Activated naive CD8-positive, alpha-beta T cell treated with anti-CD3 and anti-CD28 coated beads, Interleukin-2, amount 50 U/mL, for 24 hours (primary cell): ENCODE measurements at regions not wholly inside any gene's neighbourhood (a gene's known extent, or its start where the extent isn't known, plus 50 kb on each side); places are given as distances from the start of the nearest gene placed in this dataset.

Source experiments
- ATAC-seq: fragments of 150-1000 bp; cut with Tn5 transposase; one replicate; pipeline ENCODE4 v1.10.0; 2021
- DNase-seq: peaks from one replicate; pipeline ENCODE4 v3.0.0; 2021
- H3K27ac Mint-ChIP-seq: one replicate; pipeline ENCODE4 v1.8.0; 2021; ENCODE audit warnings: mild to moderate bottlenecking, mixed read lengths
- H3K27me3 Mint-ChIP-seq: one replicate; pipeline ENCODE4 v1.8.0; 2021; ENCODE audit warnings: mixed read lengths
- H3K36me3 Mint-ChIP-seq: one replicate; pipeline ENCODE4 v1.8.0; 2021; ENCODE audit warnings: low read depth, mixed read lengths
- H3K4me1 Mint-ChIP-seq: one replicate; pipeline ENCODE4 v1.8.0; 2021; ENCODE audit warnings: mixed read lengths
- H3K4me3 Mint-ChIP-seq: one replicate; pipeline ENCODE4 v1.8.0; 2021; ENCODE audit warnings: mild to moderate bottlenecking, moderate library complexity, mixed read lengths
- H3K9me3 Mint-ChIP-seq: one replicate; pipeline ENCODE4 v1.8.0; 2021; ENCODE audit warnings: mixed read lengths

- H3K27ac Mint-ChIP-seq, result no peak overlapping the region
- DNase-seq (no peak), ATAC-seq (no peak)
- H3K9me3 Mint-ChIP-seq, result peaks cover 2% of the 10 kb centered on the region
- H3K4me1 Mint-ChIP-seq, result peaks cover 5% of the 10 kb centered on the region
- H3K27me3 Mint-ChIP-seq, result no peaks in the 10 kb centered on the region
- H3K36me3 Mint-ChIP-seq, result no peaks in the 10 kb centered on the region
- no peak overlapping the region for H3K4me3 Mint-ChIP-seq
These were observed 178.4 kb upstream of the GPRIN3 start for GRCh38 chr4:89486042-89486441.

DNA sequence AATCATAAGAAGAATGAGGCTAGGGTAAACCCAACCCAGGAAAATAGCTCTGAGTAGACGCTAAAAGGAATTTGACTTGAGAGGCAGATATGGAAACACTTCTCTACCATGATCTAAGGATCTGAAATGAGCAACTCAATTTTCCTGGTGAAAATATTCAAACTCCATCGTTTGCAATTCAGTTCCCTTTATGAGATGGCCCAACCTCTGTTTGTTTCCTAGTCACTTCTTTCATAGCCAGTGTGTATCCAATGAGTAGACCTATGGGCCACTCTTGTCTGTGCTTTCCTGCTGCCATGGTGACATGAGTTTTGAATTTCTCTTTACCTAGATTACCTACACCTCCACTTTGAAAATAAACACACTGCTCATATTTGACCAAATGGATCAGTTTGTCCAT lies 176.2 kb upstream of the GPRIN3 start:
- peaks cover 10% of the 10 kb centered on the region for H3K9me3 Mint-ChIP-seq
- H3K4me1 Mint-ChIP-seq, result peaks cover 4% of the 10 kb centered on the region
- no peak overlapping the region for H3K4me3 Mint-ChIP-seq
- DNase-seq, result no peak
- no peaks in the 10 kb centered on the region for H3K36me3 Mint-ChIP-seq
- no peaks in the 10 kb centered on the region for H3K27me3 Mint-ChIP-seq
- no peak for ATAC-seq
- H3K27ac Mint-ChIP-seq, result no peak overlapping the region

- H3K4me3 Mint-ChIP-seq, result no peak overlapping the region
- H3K9me3 Mint-ChIP-seq, result peaks cover 14% of the 10 kb centered on the region
- no peak overlapping the region for H3K27ac Mint-ChIP-seq
- peaks cover 4% of the 10 kb centered on the region for H3K4me1 Mint-ChIP-seq
- H3K36me3 Mint-ChIP-seq, result no peaks in the 10 kb centered on the region
- ATAC-seq (no peak), DNase-seq (no peak)
- no peaks in the 10 kb centered on the region for H3K27me3 Mint-ChIP-seq
These were observed 175.5 kb upstream of the GPRIN3 start for GRCh38 chr4:89482926-89483595.

DNA sequence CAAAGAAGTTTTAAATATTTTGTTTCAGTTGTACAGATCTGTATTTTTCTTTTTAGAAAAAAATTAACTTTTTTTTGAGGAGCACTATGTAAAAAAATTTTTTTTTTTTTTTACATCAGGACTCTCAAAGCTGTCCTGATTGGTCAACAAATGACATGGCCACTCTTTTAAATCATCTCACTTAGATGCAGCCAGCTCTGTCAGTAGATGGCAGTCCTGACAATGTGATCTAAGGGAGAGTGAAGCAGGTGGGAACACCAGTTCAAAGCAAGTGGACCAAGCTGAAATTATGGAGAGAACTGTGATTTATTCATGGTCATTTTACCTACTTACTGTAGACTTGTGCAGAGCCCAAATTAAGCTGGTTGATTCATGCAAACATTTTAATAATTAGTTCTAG lies 174.7 kb upstream of the GPRIN3 start:
- no peaks in the 10 kb centered on the region for H3K36me3 Mint-ChIP-seq
- H3K9me3 Mint-ChIP-seq, result peaks cover 14% of the 10 kb centered on the region
- H3K27me3 Mint-ChIP-seq, result no peaks in the 10 kb centered on the region
- H3K27ac Mint-ChIP-seq, result no peak overlapping the region
- DNase-seq (no peak), ATAC-seq (peak; percentile 71)
- no peak overlapping the region for H3K4me3 Mint-ChIP-seq
- H3K4me1 Mint-ChIP-seq, result peaks cover 4% of the 10 kb centered on the region

DNA sequence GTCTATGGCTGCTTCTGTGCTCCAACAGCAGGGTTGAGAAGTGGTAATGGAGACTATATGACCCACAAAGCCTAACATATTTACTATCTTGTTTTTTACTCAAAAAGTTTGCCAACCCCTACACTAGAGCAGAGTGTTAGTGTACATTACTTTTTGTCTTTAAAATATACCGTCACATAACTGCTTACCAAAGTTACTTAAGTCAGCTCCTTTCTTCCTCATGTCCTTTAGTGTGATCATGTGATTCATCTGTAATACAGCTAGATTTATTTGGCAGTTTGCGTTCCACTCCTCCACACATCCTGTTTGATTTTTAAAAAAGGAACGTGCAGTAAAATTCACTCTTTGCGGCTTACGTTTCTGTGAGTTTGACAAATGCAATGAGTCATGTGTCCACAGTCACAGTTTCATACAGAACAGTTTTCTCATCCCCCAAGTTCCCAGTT lies 162.4 kb upstream of the GPRIN3 start:
- Mint-ChIP-seq H3K27me3 (no peaks in the 10 kb centered on the region), H3K36me3 (no peaks in the 10 kb centered on the region), H3K27ac (peak overlapping the region; percentile 81), H3K4me3 (peak overlapping the region; percentile 53), H3K4me1 (peaks cover 24% of the 10 kb centered on the region), H3K9me3 (no peaks in the 10 kb centered on the region)
- DNase-seq (no peak), ATAC-seq (peak; percentile 93)

GRCh38 chr4:89469516-89469915 lies 161.9 kb upstream of the GPRIN3 start:
- Mint-ChIP-seq H3K4me3 (peak overlapping the region; percentile 53), H3K27me3 (no peaks in the 10 kb centered on the region), H3K36me3 (no peaks in the 10 kb centered on the region), H3K4me1 (peaks cover 24% of the 10 kb centered on the region), H3K27ac (peak overlapping the region; percentile 81), H3K9me3 (no peaks in the 10 kb centered on the region)
- ATAC-seq (no peak), DNase-seq (no peak)

- ATAC-seq, result no peak
- no peak overlapping the region for H3K27ac Mint-ChIP-seq
These were observed 161.0 kb upstream of the GPRIN3 start for GRCh38 chr4:89468602-89469001.

DNA sequence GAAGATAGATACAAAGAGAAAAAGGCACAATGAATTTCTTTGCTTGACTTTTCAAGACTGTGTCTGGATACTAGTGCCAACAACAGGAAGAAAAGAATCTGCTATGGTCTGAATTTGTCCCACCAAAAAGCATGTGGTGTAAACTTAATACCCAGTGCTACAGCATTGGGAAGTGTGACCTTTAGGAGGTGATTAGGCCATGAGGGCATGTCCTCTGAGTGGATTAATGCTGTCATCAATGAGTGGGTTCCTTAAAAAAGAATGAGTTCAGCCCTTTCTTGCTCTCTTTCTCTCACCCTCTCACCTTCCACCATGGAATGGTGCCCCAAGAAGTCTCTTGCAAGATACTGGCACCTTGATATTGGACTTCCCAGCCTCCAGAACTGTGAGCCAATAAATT lies 155.7 kb upstream of the GPRIN3 start:
- Mint-ChIP-seq H3K36me3 (no peaks in the 10 kb centered on the region), H3K4me3 (no peak overlapping the region), H3K9me3 (no peaks in the 10 kb centered on the region), H3K4me1 (peaks cover under 1% of the 10 kb centered on the region), H3K27ac (no peak overlapping the region), H3K27me3 (peaks cover 3% of the 10 kb centered on the region)
- DNase-seq (no peak), ATAC-seq (no peak)

More at GRCh38 chr4:89468602-89469001, 161.0 kb upstream of the GPRIN3 start:
- no peak for DNase-seq
- H3K9me3 Mint-ChIP-seq, result no peaks in the 10 kb centered on the region
- H3K36me3 Mint-ChIP-seq, result no peaks in the 10 kb centered on the region
- no peaks in the 10 kb centered on the region for H3K27me3 Mint-ChIP-seq
- peaks cover 24% of the 10 kb centered on the region for H3K4me1 Mint-ChIP-seq
- H3K4me3 Mint-ChIP-seq, result no peak overlapping the region

- H3K9me3 Mint-ChIP-seq, result peaks cover 22% of the 10 kb centered on the region
- no peak for ATAC-seq
- no peak overlapping the region for H3K27ac Mint-ChIP-seq
- H3K4me3 Mint-ChIP-seq, result no peak overlapping the region
- H3K4me1 Mint-ChIP-seq, result no peaks in the 10 kb centered on the region
- DNase-seq, result no peak
- H3K27me3 Mint-ChIP-seq, result no peaks in the 10 kb centered on the region
- H3K36me3 Mint-ChIP-seq, result peaks cover 10% of the 10 kb centered on the region
These were observed 139.9 kb upstream of the GPRIN3 start for GRCh38 chr4:89447543-89447942.

DNA sequence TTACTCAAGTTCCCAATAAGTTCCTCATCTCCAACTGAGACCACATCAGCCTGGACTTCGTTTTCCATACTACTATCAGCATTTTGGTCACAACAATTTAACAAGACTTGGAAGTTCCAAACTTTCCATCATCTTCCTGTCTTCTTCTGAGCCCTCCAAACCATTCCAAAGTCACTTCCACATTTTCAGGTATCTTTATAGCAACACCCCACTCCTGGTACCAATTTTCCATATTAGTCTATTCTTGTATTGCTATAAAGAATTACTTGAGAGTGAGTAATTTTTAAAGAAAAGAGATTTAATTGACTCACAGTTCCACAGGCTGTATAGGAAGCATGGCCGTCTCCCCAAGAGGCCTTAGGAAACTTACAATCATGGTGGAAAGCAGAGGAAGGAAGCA lies 138.6 kb upstream of the GPRIN3 start:
- H3K9me3 Mint-ChIP-seq, result peaks cover 22% of the 10 kb centered on the region
- ATAC-seq (no peak), DNase-seq (no peak)
- H3K36me3 Mint-ChIP-seq, result peaks cover 10% of the 10 kb centered on the region
- no peak overlapping the region for H3K4me3 Mint-ChIP-seq
- H3K4me1 Mint-ChIP-seq, result no peaks in the 10 kb centered on the region
- no peak overlapping the region for H3K27ac Mint-ChIP-seq
- no peaks in the 10 kb centered on the region for H3K27me3 Mint-ChIP-seq

DNA sequence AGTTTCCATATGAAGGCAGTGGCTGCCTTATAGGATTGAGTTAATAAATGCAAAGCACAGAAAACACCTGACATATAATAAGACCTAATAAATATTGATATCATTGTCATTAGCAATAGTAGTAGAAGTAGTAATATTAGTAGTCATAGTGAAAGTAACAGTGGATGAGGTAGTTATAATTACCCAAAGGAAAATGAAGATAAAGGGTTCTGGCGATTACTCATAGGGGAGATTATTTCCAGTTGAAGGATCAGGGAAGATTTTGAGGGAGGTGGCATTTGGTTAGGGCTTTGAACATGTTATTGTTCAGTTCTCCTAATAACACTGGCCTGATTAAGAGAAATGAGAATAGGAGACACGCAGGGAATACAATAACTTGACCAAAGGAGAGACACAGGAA lies 131.9 kb upstream of the GPRIN3 start:
- DNase-seq (no peak), ATAC-seq (no peak)
- Mint-ChIP-seq H3K27ac (no peak overlapping the region), H3K9me3 (peaks cover 3% of the 10 kb centered on the region), H3K36me3 (no peaks in the 10 kb centered on the region), H3K4me1 (peaks cover 17% of the 10 kb centered on the region), H3K27me3 (no peaks in the 10 kb centered on the region), H3K4me3 (no peak overlapping the region)

GRCh38 chr4:89438102-89438831 lies 130.7 kb upstream of the GPRIN3 start:
- DNase-seq, result peak; percentile 46
- Mint-ChIP-seq H3K27ac (peak overlapping the region; percentile 28), H3K27me3 (no peaks in the 10 kb centered on the region), H3K36me3 (no peaks in the 10 kb centered on the region), H3K4me1 (peaks cover 19% of the 10 kb centered on the region), H3K9me3 (no peaks in the 10 kb centered on the region), H3K4me3 (no peak overlapping the region)
- ATAC-seq, result peak; percentile 73

GRCh38 chr4:89434364-89434988 lies 126.9 kb upstream of the GPRIN3 start:
- Mint-ChIP-seq H3K9me3 (no peaks in the 10 kb centered on the region), H3K27me3 (no peaks in the 10 kb centered on the region), H3K4me1 (peaks cover 16% of the 10 kb centered on the region), H3K36me3 (no peaks in the 10 kb centered on the region), H3K27ac (no peak overlapping the region), H3K4me3 (no peak overlapping the region)
- ATAC-seq, result no peak
- DNase-seq, result no peak

GRCh38 chr4:89427782-89428181 lies 120.2 kb upstream of the GPRIN3 start:
- Mint-ChIP-seq H3K9me3 (no peaks in the 10 kb centered on the region), H3K36me3 (no peaks in the 10 kb centered on the region), H3K27me3 (no peaks in the 10 kb centered on the region), H3K27ac (no peak overlapping the region), H3K4me1 (no peaks in the 10 kb centered on the region), H3K4me3 (no peak overlapping the region)
- no peak for DNase-seq
- ATAC-seq, result no peak

DNA sequence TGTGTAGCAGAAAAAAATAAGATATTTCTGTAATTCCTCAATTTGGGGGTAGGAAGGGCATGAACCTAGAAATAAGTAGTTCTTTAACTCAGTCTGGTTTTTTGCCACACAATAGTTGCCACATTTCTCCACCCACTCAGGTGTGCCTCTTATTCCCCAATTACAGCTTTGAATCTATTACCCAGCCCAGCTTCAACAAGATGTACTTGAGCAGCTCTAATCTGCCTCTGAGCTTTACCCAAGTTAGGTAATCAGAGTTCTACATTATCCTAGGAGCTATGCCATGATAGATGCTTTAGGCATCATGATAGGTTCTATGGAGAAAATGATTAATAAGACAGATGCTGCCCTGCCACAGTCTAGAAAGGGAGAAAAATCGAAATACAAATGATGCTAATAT lies 117.4 kb upstream of the GPRIN3 start:
- DNase-seq (no peak), ATAC-seq (no peak)
- Mint-ChIP-seq H3K27ac (no peak overlapping the region), H3K9me3 (no peaks in the 10 kb centered on the region), H3K4me1 (no peaks in the 10 kb centered on the region), H3K36me3 (no peaks in the 10 kb centered on the region), H3K4me3 (no peak overlapping the region), H3K27me3 (no peaks in the 10 kb centered on the region)
